WTC11 (cell line): ENCODE measurements at regions not wholly inside any gene's neighbourhood (a gene's known extent, or its start where the extent isn't known, plus 50 kb on each side); places are given as distances from the start of the nearest gene placed in this dataset.

Source experiments
- ATAC-seq: fragments of 200-7000 bp; cut with Tn5 transposase; 2 replicates; pipeline ENCODE4 v1.10.0; 2021; ENCODE audit warnings: mild to moderate bottlenecking, moderate library complexity
- CTCF ChIA-PET: fragments of 300-600 bp; sonication (Branson Sonifier 250); formaldehyde crosslinking; loops from one replicate; lab custom pipeline; 2021; ENCODE audit warnings: antibody characterized with exemption; lab: Charles Lee
- POLR2A ChIA-PET: fragments of 350-600 bp; sonication (Branson Sonifier 250); formaldehyde crosslinking; loops from one replicate; lab custom pipeline; 2021; ENCODE audit warnings: antibody characterized with exemption; lab: Charles Lee
- DNase-seq: peaks from one replicate; pipeline ENCODE4 v3.0.0; 2021; ENCODE audit warnings: low spot score
- H3K27ac Mint-ChIP-seq: 2 replicates; pipeline ENCODE4 v1.8.0; 2021; ENCODE audit warnings: mixed read lengths
- H3K27me3 Mint-ChIP-seq: 2 replicates; pipeline ENCODE4 v1.8.0; 2021; ENCODE audit warnings: low read depth, mild to moderate bottlenecking, moderate library complexity, mixed read lengths
- H3K36me3 Mint-ChIP-seq: 2 replicates; pipeline ENCODE4 v1.8.0; 2021; ENCODE audit warnings: mixed read lengths
- H3K4me1 Mint-ChIP-seq: 2 replicates; pipeline ENCODE4 v1.8.0; 2022; ENCODE audit warnings: mixed read lengths
- H3K4me3 Mint-ChIP-seq: 2 replicates; pipeline ENCODE4 v1.8.0; 2021; ENCODE audit warnings: mild to moderate bottlenecking, moderate library complexity, mixed read lengths
- H3K9me3 Mint-ChIP-seq: 2 replicates; pipeline ENCODE4 v1.8.0; 2021; ENCODE audit warnings: mixed read lengths
- CBFB ChIP-seq: sonication (generic); formaldehyde crosslinking; IDR thresholded peaks from 2 replicates; pipeline ENCODE4 v1.8.1; 2022; ENCODE audit warnings: mild to moderate bottlenecking, low read depth, missing genetic modification reagents
- CREB1 ChIP-seq: sonication (generic); formaldehyde crosslinking; IDR thresholded peaks from 2 replicates; pipeline ENCODE4 v1.8.0; 2023; ENCODE audit warnings: mild to moderate bottlenecking, missing genetic modification reagents
- CREM ChIP-seq: sonication (generic); formaldehyde crosslinking; IDR thresholded peaks from 2 replicates; pipeline ENCODE4 v1.8.1; 2022; ENCODE audit warnings: mild to moderate bottlenecking, missing genetic modification reagents, moderate library complexity
- EMX1 ChIP-seq: fragments of 250-450 bp; sonication (Bioruptor Pico); IDR thresholded peaks from 2 replicates; pipeline ENCODE4 v1.8.0; 2021; ENCODE audit warnings: mild to moderate bottlenecking
- IRF2 ChIP-seq: sonication (generic); formaldehyde crosslinking; IDR thresholded peaks from 2 replicates; pipeline ENCODE4 v1.8.0; 2022; ENCODE audit warnings: low read depth, missing genetic modification reagents, borderline replicate concordance
- JAZF1 ChIP-seq: fragments of 250-450 bp; sonication (Bioruptor Pico); IDR thresholded peaks from 2 replicates; pipeline ENCODE4 v1.9.0; 2021; ENCODE audit warnings: moderate library complexity, mild to moderate bottlenecking, inconsistent platforms
- KAT7 ChIP-seq: sonication (generic); formaldehyde crosslinking; IDR thresholded peaks from 2 replicates; pipeline ENCODE4 v1.8.1; 2023; ENCODE audit warnings: missing genetic modification reagents, mild to moderate bottlenecking, borderline replicate concordance
- NFATC4 ChIP-seq: fragments of 250-450 bp; sonication (Bioruptor Pico); IDR thresholded peaks from 2 replicates; pipeline ENCODE4 v1.9.0; 2021; ENCODE audit warnings: mild to moderate bottlenecking
- PRRX2 ChIP-seq: fragments of 250-450 bp; sonication (Bioruptor Pico); IDR thresholded peaks from 2 replicates; pipeline ENCODE4 v1.8.0; 2021; ENCODE audit warnings: mild to moderate bottlenecking
- SMAD3 ChIP-seq: sonication (generic); formaldehyde crosslinking; IDR thresholded peaks from 2 replicates; pipeline ENCODE4 v1.8.0; 2022; ENCODE audit warnings: missing genetic modification reagents, mild to moderate bottlenecking, borderline replicate concordance
- ZNF317 ChIP-seq: sonication (generic); formaldehyde crosslinking; IDR thresholded peaks from 2 replicates; pipeline ENCODE4 v1.8.1; 2023; ENCODE audit warnings: low read depth, mild to moderate bottlenecking, moderate library complexity, missing genetic modification reagents, borderline replicate concordance
- ZNF416 ChIP-seq: fragments of 250-450 bp; sonication (Bioruptor Pico); IDR thresholded peaks from 2 replicates; pipeline ENCODE4 v1.9.0; 2021; ENCODE audit warnings: mild to moderate bottlenecking, inconsistent platforms
- ZNF671 ChIP-seq: fragments of 250-450 bp; sonication (Bioruptor Pico); IDR thresholded peaks from 2 replicates; pipeline ENCODE4 v1.8.0; 2021; ENCODE audit warnings: mild to moderate bottlenecking
- TF ChIP-seq, protein P1 (sequence below): fragments of 250-450 bp; sonication (Bioruptor Pico); IDR thresholded peaks from 2 replicates; pipeline ENCODE4 v1.9.0; 2021; ENCODE audit warnings: mild to moderate bottlenecking
- TF ChIP-seq, protein P2 (sequence below): fragments of 250-450 bp; sonication (Bioruptor Pico); IDR thresholded peaks from 2 replicates; pipeline ENCODE4 v1.9.0; 2021; ENCODE audit warnings: mild to moderate bottlenecking
- TF ChIP-seq, protein P3 (sequence below): fragments of 250-450 bp; sonication (Bioruptor Pico); IDR thresholded peaks from 2 replicates; pipeline ENCODE4 v1.9.0; 2021; ENCODE audit warnings: mild to moderate bottlenecking, borderline replicate concordance
- TF ChIP-seq, protein P4 (sequence below): fragments of 250-450 bp; sonication (Bioruptor Pico); conservative IDR thresholded peaks from 2 replicates; pipeline ENCODE4 v1.9.0; 2021; ENCODE audit warnings: mild to moderate bottlenecking
- TF ChIP-seq, protein P5 (sequence below): sonication (generic); formaldehyde crosslinking; IDR thresholded peaks from 2 replicates; pipeline ENCODE4 v1.8.1; 2023; ENCODE audit warnings: mild to moderate bottlenecking, missing genetic modification reagents, borderline replicate concordance

DNA sequence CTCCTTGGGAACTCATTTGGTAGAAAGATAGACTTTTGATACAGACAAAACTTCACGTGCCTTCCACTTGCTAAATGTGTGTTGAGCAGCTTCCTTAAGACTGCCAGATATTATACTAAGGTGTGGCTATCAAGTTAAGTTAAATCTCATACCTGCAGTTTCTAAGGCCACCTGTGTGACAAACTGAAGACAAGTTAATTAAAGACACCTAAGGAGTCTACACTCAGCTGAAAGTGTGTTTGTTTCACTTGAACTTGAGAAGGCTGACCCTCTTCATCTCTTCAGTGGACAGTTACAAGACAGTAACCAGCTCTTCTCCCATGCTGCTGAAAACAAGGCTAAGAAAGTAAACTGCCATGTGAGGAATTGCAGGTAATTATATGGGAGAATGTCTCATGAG lies 124.0 kb downstream of the NPY start (continued):
- TF ChIP-seq, protein P1, sequence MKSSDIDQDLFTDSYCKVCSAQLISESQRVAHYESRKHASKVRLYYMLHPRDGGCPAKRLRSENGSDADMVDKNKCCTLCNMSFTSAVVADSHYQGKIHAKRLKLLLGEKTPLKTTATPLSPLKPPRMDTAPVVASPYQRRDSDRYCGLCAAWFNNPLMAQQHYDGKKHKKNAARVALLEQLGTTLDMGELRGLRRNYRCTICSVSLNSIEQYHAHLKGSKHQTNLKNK, result peak; percentile 95
- peak; percentile 84 for TF ChIP-seq ZNF416 (CRISPR knock-in tag)
- no peak for TF ChIP-seq ZNF317 (CRISPR knock-in tag)
- TF ChIP-seq, protein P2, sequence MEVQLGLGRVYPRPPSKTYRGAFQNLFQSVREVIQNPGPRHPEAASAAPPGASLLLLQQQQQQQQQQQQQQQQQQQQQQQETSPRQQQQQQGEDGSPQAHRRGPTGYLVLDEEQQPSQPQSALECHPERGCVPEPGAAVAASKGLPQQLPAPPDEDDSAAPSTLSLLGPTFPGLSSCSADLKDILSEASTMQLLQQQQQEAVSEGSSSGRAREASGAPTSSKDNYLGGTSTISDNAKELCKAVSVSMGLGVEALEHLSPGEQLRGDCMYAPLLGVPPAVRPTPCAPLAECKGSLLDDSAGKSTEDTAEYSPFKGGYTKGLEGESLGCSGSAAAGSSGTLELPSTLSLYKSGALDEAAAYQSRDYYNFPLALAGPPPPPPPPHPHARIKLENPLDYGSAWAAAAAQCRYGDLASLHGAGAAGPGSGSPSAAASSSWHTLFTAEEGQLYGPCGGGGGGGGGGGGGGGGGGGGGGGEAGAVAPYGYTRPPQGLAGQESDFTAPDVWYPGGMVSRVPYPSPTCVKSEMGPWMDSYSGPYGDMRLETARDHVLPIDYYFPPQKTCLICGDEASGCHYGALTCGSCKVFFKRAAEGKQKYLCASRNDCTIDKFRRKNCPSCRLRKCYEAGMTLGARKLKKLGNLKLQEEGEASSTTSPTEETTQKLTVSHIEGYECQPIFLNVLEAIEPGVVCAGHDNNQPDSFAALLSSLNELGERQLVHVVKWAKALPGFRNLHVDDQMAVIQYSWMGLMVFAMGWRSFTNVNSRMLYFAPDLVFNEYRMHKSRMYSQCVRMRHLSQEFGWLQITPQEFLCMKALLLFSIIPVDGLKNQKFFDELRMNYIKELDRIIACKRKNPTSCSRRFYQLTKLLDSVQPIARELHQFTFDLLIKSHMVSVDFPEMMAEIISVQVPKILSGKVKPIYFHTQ (CRISPR knock-in tag), result peak; percentile 86
- TF ChIP-seq CBFB, result no peak
- no peak for TF ChIP-seq CREM (CRISPR knock-in tag)
- TF ChIP-seq, protein P3, sequence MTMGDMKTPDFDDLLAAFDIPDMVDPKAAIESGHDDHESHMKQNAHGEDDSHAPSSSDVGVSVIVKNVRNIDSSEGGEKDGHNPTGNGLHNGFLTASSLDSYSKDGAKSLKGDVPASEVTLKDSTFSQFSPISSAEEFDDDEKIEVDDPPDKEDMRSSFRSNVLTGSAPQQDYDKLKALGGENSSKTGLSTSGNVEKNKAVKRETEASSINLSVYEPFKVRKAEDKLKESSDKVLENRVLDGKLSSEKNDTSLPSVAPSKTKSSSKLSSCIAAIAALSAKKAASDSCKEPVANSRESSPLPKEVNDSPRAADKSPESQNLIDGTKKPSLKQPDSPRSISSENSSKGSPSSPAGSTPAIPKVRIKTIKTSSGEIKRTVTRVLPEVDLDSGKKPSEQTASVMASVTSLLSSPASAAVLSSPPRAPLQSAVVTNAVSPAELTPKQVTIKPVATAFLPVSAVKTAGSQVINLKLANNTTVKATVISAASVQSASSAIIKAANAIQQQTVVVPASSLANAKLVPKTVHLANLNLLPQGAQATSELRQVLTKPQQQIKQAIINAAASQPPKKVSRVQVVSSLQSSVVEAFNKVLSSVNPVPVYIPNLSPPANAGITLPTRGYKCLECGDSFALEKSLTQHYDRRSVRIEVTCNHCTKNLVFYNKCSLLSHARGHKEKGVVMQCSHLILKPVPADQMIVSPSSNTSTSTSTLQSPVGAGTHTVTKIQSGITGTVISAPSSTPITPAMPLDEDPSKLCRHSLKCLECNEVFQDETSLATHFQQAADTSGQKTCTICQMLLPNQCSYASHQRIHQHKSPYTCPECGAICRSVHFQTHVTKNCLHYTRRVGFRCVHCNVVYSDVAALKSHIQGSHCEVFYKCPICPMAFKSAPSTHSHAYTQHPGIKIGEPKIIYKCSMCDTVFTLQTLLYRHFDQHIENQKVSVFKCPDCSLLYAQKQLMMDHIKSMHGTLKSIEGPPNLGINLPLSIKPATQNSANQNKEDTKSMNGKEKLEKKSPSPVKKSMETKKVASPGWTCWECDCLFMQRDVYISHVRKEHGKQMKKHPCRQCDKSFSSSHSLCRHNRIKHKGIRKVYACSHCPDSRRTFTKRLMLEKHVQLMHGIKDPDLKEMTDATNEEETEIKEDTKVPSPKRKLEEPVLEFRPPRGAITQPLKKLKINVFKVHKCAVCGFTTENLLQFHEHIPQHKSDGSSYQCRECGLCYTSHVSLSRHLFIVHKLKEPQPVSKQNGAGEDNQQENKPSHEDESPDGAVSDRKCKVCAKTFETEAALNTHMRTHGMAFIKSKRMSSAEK (CRISPR knock-in tag), result 0 out of 2 replicates have a peak, but pooled peaks have one; percentile 54
- TF ChIP-seq EMX1 (CRISPR knock-in tag), result no peak; the same call in 1 of the 2 replicates
- no peak for TF ChIP-seq IRF2 (CRISPR knock-in tag)

DNA sequence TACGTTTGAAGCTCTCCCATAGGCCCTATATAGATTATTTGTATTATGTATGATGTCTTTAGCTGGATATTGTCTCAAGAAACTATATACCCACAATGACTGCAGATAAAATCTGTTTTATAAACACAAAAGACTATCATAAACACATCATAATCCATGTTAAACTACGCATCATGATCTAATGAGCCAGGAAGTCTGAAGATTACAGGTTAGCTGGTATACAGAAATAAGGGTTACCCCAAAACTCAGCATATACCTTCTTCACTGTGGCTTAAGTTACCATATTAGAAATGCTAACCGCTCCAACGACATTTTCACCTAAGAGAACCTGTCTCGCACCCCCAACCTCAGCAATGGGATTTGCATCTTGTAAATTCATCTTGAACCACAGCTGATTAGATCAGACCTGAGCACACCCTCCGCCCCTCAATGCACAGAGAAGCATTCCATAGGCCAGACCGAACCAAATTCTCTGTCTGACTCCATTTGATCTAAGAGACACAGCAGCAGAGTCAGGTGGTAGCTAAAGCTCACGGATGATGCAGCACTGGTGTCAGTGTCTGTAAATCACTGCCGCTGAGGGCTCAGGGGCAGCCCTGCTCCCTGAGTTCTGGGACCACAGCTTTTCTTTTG lies 124.9 kb downstream of the NPY start:
- ChIA-PET POLR2A (interaction anchor here (0.6 to 1.2 kb wide), 2 partner anchors 10 to 165 kb away, joined by 3 read pairs; no protein-coding TSS in a partner anchor), CTCF (interaction anchor here (1.0 to 5.9 kb wide), 4 partner anchors 16 to 179 kb away, joined by 3 to 43 read pairs (median 4); no protein-coding TSS in a partner anchor)
- 0 out of 2 replicates have a peak overlapping the region, but pooled peaks have one; percentile 20 for H3K4me3 Mint-ChIP-seq
- peak; percentile 9 for ATAC-seq
- H3K27ac Mint-ChIP-seq, result peak overlapping the region; percentile 82
- peaks cover 25% of the 10 kb centered on the region for H3K27me3 Mint-ChIP-seq
- peaks cover 52% of the 10 kb centered on the region for H3K36me3 Mint-ChIP-seq
- H3K9me3 Mint-ChIP-seq, result peaks cover 39% of the 10 kb centered on the region
- DNase-seq, result no peak
- H3K4me1 Mint-ChIP-seq, result peaks cover 64% of the 10 kb centered on the region
- TF ChIP-seq SMAD3 (CRISPR knock-in tag) (no peak), CREB1 (CRISPR knock-in tag) (no peak), CREM (CRISPR knock-in tag) (peak; percentile 19; the same call in 1 of the 2 replicates), PRRX2 (CRISPR knock-in tag) (peak; percentile 39; the same call in 1 of the 2 replicates), ZNF671 (CRISPR knock-in tag) (peak; percentile 51; the same call in 1 of the 2 replicates), JAZF1 (CRISPR knock-in tag) (no peak), KAT7 (CRISPR knock-in tag) (0 out of 2 replicates have a peak, but pooled peaks have one; percentile 33), NFATC4 (CRISPR knock-in tag) (0 out of 2 replicates have a peak, but pooled peaks have one; percentile 6)
- TF ChIP-seq, protein P2 (CRISPR knock-in tag), result peak; percentile 26; the same call in 1 of the 2 replicates
- TF ChIP-seq, protein P4, sequence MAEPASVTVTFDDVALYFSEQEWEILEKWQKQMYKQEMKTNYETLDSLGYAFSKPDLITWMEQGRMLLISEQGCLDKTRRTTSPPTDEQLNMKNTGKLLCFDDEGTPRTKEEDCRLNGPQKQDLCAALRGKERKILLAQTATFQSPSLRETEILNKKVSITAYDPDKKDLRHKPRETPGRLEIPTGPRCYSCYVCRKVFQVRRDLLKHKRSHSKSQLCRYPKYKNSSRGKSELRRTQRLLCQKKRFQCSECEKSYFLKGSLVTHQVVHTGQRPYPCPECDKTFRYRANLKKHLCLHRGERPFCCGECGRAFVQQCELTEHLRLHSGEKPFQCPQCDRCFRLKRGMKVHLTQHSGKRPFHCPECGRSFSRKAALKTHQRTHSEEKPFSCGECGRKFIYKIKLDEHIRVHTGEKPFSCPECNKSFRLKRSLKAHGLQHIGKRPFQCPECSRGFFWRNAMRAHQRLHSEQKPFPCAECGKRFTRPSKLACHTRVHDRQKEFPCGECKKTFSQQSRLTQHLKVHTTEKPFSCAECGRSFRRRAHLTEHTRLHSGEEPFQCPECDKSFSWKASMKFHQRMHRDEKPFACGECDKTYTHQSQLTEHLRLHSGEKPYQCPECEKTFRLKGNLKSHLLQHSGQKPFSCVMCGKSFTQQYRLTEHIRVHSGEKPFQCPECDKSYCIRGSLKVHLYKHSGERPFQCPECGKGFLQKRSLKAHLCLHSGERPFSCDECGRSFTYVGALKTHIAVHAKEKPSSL, result peak; percentile 74
- TF ChIP-seq, protein P5, sequence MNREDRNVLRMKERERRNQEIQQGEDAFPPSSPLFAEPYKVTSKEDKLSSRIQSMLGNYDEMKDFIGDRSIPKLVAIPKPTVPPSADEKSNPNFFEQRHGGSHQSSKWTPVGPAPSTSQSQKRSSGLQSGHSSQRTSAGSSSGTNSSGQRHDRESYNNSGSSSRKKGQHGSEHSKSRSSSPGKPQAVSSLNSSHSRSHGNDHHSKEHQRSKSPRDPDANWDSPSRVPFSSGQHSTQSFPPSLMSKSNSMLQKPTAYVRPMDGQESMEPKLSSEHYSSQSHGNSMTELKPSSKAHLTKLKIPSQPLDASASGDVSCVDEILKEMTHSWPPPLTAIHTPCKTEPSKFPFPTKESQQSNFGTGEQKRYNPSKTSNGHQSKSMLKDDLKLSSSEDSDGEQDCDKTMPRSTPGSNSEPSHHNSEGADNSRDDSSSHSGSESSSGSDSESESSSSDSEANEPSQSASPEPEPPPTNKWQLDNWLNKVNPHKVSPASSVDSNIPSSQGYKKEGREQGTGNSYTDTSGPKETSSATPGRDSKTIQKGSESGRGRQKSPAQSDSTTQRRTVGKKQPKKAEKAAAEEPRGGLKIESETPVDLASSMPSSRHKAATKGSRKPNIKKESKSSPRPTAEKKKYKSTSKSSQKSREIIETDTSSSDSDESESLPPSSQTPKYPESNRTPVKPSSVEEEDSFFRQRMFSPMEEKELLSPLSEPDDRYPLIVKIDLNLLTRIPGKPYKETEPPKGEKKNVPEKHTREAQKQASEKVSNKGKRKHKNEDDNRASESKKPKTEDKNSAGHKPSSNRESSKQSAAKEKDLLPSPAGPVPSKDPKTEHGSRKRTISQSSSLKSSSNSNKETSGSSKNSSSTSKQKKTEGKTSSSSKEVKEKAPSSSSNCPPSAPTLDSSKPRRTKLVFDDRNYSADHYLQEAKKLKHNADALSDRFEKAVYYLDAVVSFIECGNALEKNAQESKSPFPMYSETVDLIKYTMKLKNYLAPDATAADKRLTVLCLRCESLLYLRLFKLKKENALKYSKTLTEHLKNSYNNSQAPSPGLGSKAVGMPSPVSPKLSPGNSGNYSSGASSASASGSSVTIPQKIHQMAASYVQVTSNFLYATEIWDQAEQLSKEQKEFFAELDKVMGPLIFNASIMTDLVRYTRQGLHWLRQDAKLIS (CRISPR knock-in tag), result 0 out of 2 replicates have a peak, but pooled peaks have one; percentile 57
